A673 (cell line): ENCODE measurements at regions not wholly inside any gene's neighbourhood (a gene's known extent, or its start where the extent isn't known, plus 50 kb on each side); places are given as distances from the start of the nearest gene placed in this dataset.

ENCODE experiments used
- CTCF ChIP-seq: fragments of 300-800, 200-600 bp; sonication (generic); conservative IDR thresholded peaks from 2 replicates; pipeline ENCODE4 v1.5.1; 2017; ENCODE audit warnings: low read depth, mild to moderate bottlenecking, antibody characterized with exemption, low read length, moderate library complexity, mixed read lengths
- EZH2 ChIP-seq: fragments of 200-600 bp; sonication (generic); IDR thresholded peaks from 2 replicates; pipeline ENCODE4 v1.6.1; 2017; ENCODE audit warnings: borderline replicate concordance, low read depth, mild to moderate bottlenecking, mixed read lengths, antibody characterized with exemption, low read length; ENCODE audit not compliant: poor library complexity, severe bottlenecking

DNA sequence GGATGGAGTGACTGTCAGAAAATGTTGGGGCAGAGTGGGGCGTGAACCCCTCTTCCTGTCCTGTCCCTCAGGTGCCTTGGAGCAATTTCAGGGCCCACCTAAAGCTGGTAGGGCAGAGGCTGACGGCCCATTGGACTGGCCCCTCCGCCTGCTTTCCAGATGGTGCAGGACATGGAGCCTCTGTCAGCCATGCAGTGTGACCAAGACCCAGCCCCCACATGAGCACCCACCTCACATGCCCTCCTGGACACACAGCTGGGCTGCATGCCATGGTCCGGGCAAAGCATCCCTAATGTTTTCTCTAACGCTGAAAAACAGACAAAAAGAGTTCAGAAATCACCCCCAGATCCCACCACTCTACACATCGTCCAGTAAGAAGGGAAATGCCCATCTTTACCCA lies 51.3 kb upstream of the PSAP start:
- TF ChIP-seq CTCF (no peak), EZH2 (no peak)
